ENCODE measurements at regions not wholly inside any gene's neighbourhood (a gene's known extent, or its start where the extent isn't known, plus 50 kb on each side); places are given as distances from the start of the nearest gene placed in this dataset.
"Not testable (repeated sequence)": the region's sequence is repeated elsewhere in the genome, so short reads cannot be mapped to it uniquely, and the experiment has no call there.

DNA sequence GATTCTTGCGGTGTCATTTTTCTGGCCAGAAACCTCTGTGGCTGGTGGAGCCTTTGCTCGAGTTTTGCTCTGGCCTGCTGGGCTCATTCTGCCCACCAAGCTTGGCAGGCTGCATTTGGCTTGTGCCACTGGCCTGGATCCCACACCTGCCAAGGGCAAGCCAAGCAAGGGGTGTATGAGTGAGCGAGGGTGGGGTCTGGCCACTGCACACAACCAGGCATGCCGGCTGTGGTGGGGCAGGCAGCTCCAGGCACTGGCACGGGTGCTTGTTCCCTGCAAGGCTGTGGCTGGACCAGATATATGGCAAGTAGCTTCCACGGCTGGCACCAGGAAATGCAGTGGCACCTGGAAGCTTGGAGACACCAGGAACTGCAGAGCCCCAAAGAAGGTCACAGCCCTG, 68.6 kb upstream of the PPP3CA start:
- DNase-seq = no peak

DNA sequence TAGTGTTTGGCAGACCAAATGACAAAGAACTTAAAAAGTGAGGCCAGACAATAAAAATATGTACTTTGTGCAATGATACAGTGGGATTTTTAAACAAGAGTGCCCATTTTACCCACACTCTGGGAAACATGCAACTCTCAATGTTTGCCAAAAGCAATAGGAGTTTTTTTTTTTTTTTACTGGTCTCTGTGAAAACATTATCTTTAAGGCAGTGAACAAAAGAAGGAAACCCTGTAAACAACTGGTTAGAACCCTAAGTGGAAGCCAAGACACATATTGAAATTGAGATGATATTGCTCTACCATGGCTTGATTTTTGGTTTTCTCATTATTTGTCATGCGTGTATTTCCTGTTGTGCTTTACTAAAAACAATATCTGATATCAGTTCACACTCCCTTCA, 67.2 kb upstream of the PPP3CA start:
- DNase-seq = no peak

DNA sequence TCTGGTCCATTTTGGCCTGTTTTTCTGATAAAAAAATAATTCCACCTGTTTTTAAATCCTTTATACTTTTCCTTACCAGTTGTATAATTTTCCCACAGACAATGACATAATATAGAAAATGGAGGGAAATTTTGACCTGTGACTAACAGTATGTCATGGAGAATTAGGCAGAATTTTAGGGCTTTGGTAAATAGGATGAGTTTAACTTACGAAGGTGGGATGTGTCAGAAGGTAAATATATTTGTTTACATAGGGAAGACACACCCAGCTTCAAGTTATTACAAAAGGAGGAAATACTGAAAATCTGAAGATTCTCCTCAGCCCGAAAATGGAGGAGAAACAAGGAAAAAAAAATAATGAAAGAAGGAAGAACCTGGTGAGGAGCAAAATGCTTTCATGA, 64.6 kb upstream of the PPP3CA start:
- no peak for DNase-seq

DNA sequence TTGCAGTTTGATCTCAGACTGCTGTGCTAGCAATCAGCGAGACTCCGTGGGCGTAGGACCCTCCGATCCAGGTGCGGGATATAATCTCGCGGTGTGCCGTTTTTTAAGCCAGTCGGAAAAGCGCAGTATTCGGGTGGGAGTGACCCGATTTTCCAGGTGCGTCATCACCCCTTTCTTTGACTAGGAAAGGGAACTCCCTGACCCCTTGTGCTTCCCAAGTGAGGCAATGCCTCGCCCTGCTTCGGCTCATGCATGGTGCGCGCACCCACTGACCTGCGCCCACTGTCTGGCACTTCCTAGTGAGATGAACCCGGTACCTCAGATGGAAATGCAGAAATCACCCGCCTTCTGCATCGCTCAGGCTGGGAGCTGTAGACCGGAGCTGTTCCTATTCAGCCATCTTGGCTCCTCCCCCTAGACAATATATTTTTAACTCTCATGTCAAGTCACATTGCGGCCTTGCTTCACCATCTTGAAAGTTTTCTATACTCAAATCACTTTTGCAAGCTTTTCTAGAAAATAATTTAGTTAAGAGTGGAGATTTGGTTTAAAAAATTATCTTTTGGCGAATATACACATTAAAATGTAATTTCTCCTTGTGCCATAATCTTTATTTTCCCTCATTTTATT, 64.1 kb upstream of the PPP3CA start:
- DNase-seq = not testable (repeated sequence)

DNA sequence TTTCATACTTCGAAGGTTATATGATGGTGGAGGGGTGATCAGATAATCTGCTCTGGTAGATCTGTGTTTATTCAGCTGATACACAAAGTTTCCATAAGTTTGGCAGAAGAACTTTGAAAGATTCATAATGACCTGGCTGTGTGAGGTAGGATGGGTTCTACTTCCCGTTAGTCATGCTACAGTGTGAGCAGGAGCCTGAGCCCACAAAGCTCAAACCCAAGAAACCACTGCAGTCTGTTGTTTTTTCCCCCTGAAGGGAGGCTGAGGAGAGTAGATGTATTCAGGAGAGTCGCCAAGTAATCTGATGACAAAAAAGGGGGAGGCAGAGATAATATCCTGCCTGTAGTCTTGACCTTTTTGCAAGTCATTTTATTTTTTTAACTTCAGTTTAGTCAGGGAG, 52.8 kb upstream of the PPP3CA start:
- no peak for DNase-seq

DNA sequence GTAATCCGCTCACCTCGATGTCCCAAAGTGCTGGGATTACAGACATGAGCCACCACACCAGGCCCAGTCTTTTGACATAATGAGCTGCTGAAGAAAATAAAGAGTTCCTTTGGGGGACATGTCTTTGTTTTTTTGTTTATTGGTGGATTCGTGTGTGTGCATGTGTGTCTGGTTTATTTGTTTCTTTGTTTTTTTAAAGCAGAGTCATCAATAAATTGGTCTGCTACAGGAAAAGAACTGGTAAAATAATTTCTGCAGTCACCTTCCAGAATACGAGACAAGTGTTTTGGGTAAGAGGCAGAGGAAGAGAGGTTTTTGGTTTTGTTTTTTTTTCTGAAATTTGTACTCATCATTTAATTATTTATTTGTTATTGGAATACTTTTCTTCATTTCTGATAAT, 51.5 kb upstream of the PPP3CA start:
- DNase-seq = no peak
